Adrenal gland (tissue), 9 donors: ENCODE measurements at regions not wholly inside any gene's neighbourhood (a gene's known extent, or its start where the extent isn't known, plus 50 kb on each side); places are given as distances from the start of the nearest gene placed in this dataset.

Source experiments
- DNase-seq, 7 donors: peaks; one replicate each; pipeline ENCODE4 v3.0.0-alpha.2; 2019 to 2020
- H3K27ac ChIP-seq, 5 donors: fragments of 200-600 bp; sonication (generic) in 4 of 5; 1 replicate in 3 of 5; 2 replicates in 2 of 5; pipeline versions ENCODE4 v1.5.1 to v1.8.0; 2016 to 2020; ENCODE audit warnings: mild to moderate bottlenecking in 1 of 5
- H3K27me3 ChIP-seq: fragments of 200-600 bp; 2 replicates; pipeline ENCODE4 v1.8.0; 2021
- H3K36me3 ChIP-seq, 2 donors: fragments of 200-600 bp; replicated peaks in 1 of 2; 1 replicate in 1 of 2; 2 replicates in 1 of 2; pipeline versions ENCODE4 v1.5.1 to v1.8.0; 2018 to 2022
- H3K4me1 ChIP-seq, 2 donors: fragments of 200-600 bp; replicated peaks in 1 of 2; 1 replicate in 1 of 2; 2 replicates in 1 of 2; pipeline versions ENCODE4 v1.5.1 to v1.8.0; 2018 to 2021
- H3K4me3 ChIP-seq, 4 donors: fragments of 200-600 bp; sonication (generic) in 3 of 4; one replicate each; pipeline ENCODE4 v1.5.1; 2016 to 2018
- H3K9me3 ChIP-seq, 3 donors: fragments of 200-600 bp; sonication (generic) in 1 of 3; replicated peaks in 1 of 3; 1 replicate in 2 of 3; 2 replicates in 1 of 3; pipeline versions ENCODE4 v1.5.1 to v1.8.0; 2016 to 2021
- POLR2A ChIP-seq, 2 donors: fragments of 450-650 bp; IDR thresholded peaks; one replicate each; pipeline ENCODE4 v1.6.1; 2017; ENCODE audit warnings: antibody characterized with exemption in 2 of 2, mild to moderate bottlenecking in 2 of 2, moderate library complexity in 1 of 2
- WGBS, 4 donors: extraction: QIAGEN DNeasy Blood & Tissue Kit in 2 of 4; methylation state at CpG; one replicate each; pipeline versions ENCODE4 v1.1.5 to v1.1.7; 2013 to 2017; 5-methylcytosine and 5-hydroxymethylcytosine counted together
- intact Hi-C, 2 donors: fragments of 100-400 bp; cut with DNase I; formaldehyde crosslinking; loops; one replicate each; pipeline versions ENCODE4 v1.14.1 to v1.15.0; 2022 to 2023
- TF ChIP-seq, protein P1 (sequence below), 6 experiments: fragments of 450-650 bp in 4 of 6; fragments of 200-600 bp in 2 of 6; sonication (generic) in 1 of 6; IDR thresholded peaks; 1 replicate in 5 of 6; 2 replicates in 1 of 6; pipeline versions ENCODE4 v1.5.1 to v1.8.0; 2016 to 2021; ENCODE audit warnings: antibody characterized with exemption in 6 of 6, mild to moderate bottlenecking in 2 of 6, moderate library complexity in 1 of 6
- donor health status: healthy with polysubstance abuse.
- donor health status: Bipolar disorder and iron deficiency.
- donor health status: DM: yes; HTN: yes; CAD: no.
- donor health status: DM: no; HTN: no; CAD: no.
- donor health status: DM: no; HTN: no; CAD: no.

DNA sequence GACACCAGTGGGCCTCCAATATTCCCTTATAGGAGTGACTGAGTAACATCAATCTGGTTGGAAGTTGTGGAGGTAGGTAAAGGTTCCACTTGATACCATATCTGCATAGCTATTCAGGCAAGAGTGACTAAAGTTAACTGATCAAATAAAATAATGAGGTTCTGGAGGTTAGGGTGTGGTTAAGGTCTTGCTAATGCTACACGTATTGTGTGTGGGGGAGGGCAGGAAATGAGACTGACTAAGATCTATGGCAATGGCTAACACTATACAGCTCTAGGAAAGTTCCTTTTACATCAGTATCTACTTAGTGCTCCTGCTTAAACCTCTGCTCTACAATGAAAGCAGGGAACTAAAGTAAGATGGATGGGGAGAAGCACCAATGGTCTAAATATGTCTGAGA is 149.1 kb upstream of the MGAT5 start:
- DNase-seq, result no peak
- Histone ChIP-seq H3K4me1 (no peaks in the 10 kb centered on the region), H3K36me3 (no peaks in the 10 kb centered on the region), H3K9me3 (no peaks in the 10 kb centered on the region), H3K27ac (no peak overlapping the region), H3K4me3 (no peak overlapping the region), H3K27me3 (no peaks in the 10 kb centered on the region)
- intact Hi-C loops, result no loop called here
- WGBS, 4 donors, result 27 to 57% (median 50%) methylated on average over 1 of the region's 1 CpG
- TF ChIP-seq, protein P1, sequence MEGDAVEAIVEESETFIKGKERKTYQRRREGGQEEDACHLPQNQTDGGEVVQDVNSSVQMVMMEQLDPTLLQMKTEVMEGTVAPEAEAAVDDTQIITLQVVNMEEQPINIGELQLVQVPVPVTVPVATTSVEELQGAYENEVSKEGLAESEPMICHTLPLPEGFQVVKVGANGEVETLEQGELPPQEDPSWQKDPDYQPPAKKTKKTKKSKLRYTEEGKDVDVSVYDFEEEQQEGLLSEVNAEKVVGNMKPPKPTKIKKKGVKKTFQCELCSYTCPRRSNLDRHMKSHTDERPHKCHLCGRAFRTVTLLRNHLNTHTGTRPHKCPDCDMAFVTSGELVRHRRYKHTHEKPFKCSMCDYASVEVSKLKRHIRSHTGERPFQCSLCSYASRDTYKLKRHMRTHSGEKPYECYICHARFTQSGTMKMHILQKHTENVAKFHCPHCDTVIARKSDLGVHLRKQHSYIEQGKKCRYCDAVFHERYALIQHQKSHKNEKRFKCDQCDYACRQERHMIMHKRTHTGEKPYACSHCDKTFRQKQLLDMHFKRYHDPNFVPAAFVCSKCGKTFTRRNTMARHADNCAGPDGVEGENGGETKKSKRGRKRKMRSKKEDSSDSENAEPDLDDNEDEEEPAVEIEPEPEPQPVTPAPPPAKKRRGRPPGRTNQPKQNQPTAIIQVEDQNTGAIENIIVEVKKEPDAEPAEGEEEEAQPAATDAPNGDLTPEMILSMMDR (IDR thresholded peaks at IDR 0.05), result no peak
- TF ChIP-seq POLR2A (IDR thresholded peaks at IDR 0.05), result no peak

DNA sequence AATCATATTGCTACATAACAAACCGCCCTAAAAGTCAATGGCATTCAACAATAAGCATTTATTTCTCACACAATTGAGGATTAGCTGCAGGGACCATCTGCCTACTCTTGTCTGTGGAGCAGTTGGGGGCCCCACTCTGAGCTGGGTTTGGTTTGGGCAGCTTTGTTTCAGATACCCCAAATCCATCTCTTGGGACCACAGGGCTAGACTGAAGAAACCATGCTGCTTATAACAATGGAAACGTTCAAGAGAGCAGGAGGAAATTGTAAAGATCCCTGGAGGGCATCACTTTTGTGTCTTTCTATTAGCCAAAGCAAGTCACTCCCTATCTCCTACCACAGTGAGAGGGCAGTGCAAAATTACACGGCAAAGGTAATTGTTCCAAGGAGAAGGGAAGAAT is 146.5 kb upstream of the MGAT5 start:
- TF ChIP-seq, protein P1 (IDR thresholded peaks at IDR 0.05), result no peak
- no peak for TF ChIP-seq POLR2A (IDR thresholded peaks at IDR 0.05)
- Histone ChIP-seq H3K4me1 (no peaks in the 10 kb centered on the region), H3K36me3 (no peaks in the 10 kb centered on the region), H3K4me3 (no peak overlapping the region), H3K9me3 (no peaks in the 10 kb centered on the region), H3K27me3 (no peaks in the 10 kb centered on the region), H3K27ac (no peak overlapping the region)
- DNase-seq, result no peak
- 74 to 87% (median 75%) methylated on average over 3 of the region's 3 CpGs for WGBS, 4 donors
- intact Hi-C loops, result no loop called here

DNA sequence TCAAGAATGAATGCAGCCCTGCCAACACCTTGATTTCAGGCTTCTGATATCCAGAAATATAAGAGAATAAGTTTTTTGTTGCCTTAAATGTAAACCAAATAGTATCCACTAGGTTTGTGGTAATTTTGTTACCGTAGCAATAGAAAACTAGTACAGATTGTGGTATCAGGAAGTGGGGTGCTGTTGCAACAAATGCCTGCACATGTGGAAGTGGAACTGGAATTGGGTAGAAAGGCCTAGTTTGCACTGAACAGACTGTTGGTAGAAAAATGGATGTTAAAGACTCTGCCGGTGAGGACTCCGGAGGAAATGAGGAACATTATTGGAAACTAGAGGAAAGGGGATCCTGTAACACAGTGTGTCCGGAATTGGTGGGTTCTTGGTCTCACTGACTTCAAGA is 145.8 kb upstream of the MGAT5 start:
- DNase-seq, result peak in 1 of 7 donors; percentile 16
- Histone ChIP-seq H3K4me3 (no peak overlapping the region), H3K27me3 (no peaks in the 10 kb centered on the region), H3K4me1 (no peaks in the 10 kb centered on the region), H3K36me3 (no peaks in the 10 kb centered on the region), H3K27ac (no peak overlapping the region), H3K9me3 (no peaks in the 10 kb centered on the region)
- WGBS, 4 donors, result 73 to 81% (median 77%) methylated on average over 4 of the region's 4 CpGs
- intact Hi-C loops, result no loop called here
- no peak for TF ChIP-seq POLR2A (IDR thresholded peaks at IDR 0.05)
- TF ChIP-seq, protein P1 (IDR thresholded peaks at IDR 0.05), result no peak

DNA sequence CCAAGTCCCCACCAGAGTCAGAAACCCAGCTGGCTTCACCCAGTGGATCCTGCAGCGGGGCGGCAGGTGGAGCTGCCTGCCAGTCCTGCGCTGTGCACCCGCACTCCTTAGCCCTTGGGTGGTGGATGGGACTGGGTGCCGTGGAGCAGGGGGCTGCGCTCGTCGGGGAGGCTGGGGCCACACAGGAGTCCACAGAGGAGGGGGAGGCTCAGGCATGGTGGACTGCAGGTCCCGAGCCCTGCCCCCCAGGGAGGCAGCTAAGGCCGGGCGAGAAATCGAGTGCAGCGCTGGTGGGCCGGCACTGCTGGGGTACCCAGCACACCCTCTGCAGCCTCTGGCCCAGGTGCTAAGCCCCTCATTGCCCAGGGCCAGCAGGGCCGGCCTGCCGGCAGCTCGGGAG is 144.6 kb upstream of the MGAT5 start:
- no peaks in the 10 kb centered on the region for H3K9me3 ChIP-seq
- intact Hi-C loops, result no loop called here
- WGBS, 4 donors, result 98 to 100% (median 98%) methylated on average over 1 to 17 of the region's 17 CpGs; no CpG with 5 or more reads in 1 of the 4 donors

More for the DNA sequence above, 144.6 kb upstream of the MGAT5 start:
- no peak for DNase-seq
- Histone ChIP-seq H3K4me3 (no peak overlapping the region), H3K4me1 (no peaks in the 10 kb centered on the region), H3K27ac (no peak overlapping the region), H3K27me3 (no peaks in the 10 kb centered on the region), H3K36me3 (no peaks in the 10 kb centered on the region)
- TF ChIP-seq, protein P1 (IDR thresholded peaks at IDR 0.05), result no peak
